ENCODE measurements at regions not wholly inside any gene's neighbourhood (a gene's known extent, or its start where the extent isn't known, plus 50 kb on each side); places are given as distances from the start of the nearest gene placed in this dataset.
"Not testable (repeated sequence)": the region's sequence is repeated elsewhere in the genome, so short reads cannot be mapped to it uniquely, and the experiment has no call there.

GRCh38 chr4:114040319-114041116 is 61.1 kb upstream of the ARSJ start:
- no peak overlapping the region for H3K27ac ChIP-seq
- DNase-seq: no peak
- H3K27me3 ChIP-seq: no peaks in the 10 kb centered on the region
- H3K4me3 ChIP-seq: no peak overlapping the region
- H3K4me1 ChIP-seq: no peaks in the 10 kb centered on the region
- H3K36me3 ChIP-seq: no peaks in the 10 kb centered on the region
- intact Hi-C loops (cut with DNase I): no loop called here
- WGBS, 2 donors: 56% methylated on average over 3 of the region's 3 CpGs
- no peaks in the 10 kb centered on the region for H3K9me3 ChIP-seq
- TF ChIP-seq CTCF (IDR thresholded peaks at IDR 0.05): no peak
- TF ChIP-seq POLR2A (IDR thresholded peaks at IDR 0.05): no peak

- intact Hi-C loops (cut with DNase I): no loop called here
- Histone ChIP-seq H3K9me3 (no peaks in the 10 kb centered on the region), H3K4me3 (no peak overlapping the region), H3K4me1 (no peaks in the 10 kb centered on the region), H3K36me3 (no peaks in the 10 kb centered on the region), H3K27me3 (no peaks in the 10 kb centered on the region), H3K27ac (no peak overlapping the region)
- TF ChIP-seq CTCF (IDR thresholded peaks at IDR 0.05): no peak
- TF ChIP-seq POLR2A (IDR thresholded peaks at IDR 0.05): no peak
- DNase-seq: no peak
- 89 to 91% methylated on average over 2 of the region's 2 CpGs for WGBS, 2 donors
Observed at GRCh38 chr4:114041117-114041475, 61.6 kb upstream of the ARSJ start.

GRCh38 chr4:114043116-114043515 is 63.7 kb upstream of the ARSJ start:
- H3K4me3 ChIP-seq: no peak overlapping the region
- TF ChIP-seq CTCF (IDR thresholded peaks at IDR 0.05) (no peak), POLR2A (IDR thresholded peaks at IDR 0.05) (no peak)
- H3K27ac ChIP-seq: no peak overlapping the region
- no peaks in the 10 kb centered on the region for H3K4me1 ChIP-seq
- intact Hi-C loops (cut with DNase I): no loop called here
- no peaks in the 10 kb centered on the region for H3K36me3 ChIP-seq
- DNase-seq: no peak
- no peaks in the 10 kb centered on the region for H3K27me3 ChIP-seq
- no peaks in the 10 kb centered on the region for H3K9me3 ChIP-seq

- H3K27ac ChIP-seq; H3K4me1 ChIP-seq; H3K36me3 ChIP-seq; DNase-seq; H3K27me3 ChIP-seq; intact Hi-C loops (cut with DNase I); H3K9me3 ChIP-seq; H3K4me3 ChIP-seq: not testable (repeated sequence)
- WGBS, 2 donors: 95 to 98% methylated on average over 11 of the region's 14 CpGs
Observed at GRCh38 chr4:114044351-114044750, 64.9 kb upstream of the ARSJ start.

GRCh38 chr4:114046331-114046730 is 66.9 kb upstream of the ARSJ start:
- Histone ChIP-seq H3K36me3 (no peaks in the 10 kb centered on the region), H3K27ac (no peak overlapping the region), H3K4me1 (no peaks in the 10 kb centered on the region), H3K9me3 (no peaks in the 10 kb centered on the region), H3K27me3 (no peaks in the 10 kb centered on the region), H3K4me3 (no peak overlapping the region)
- intact Hi-C loops (cut with DNase I): no loop called here
- no peak for DNase-seq
- 50 to 58% methylated on average over 2 to 3 of the region's 3 CpGs for WGBS, 2 donors
- TF ChIP-seq CTCF (IDR thresholded peaks at IDR 0.05) (no peak), POLR2A (IDR thresholded peaks at IDR 0.05) (no peak)

- DNase-seq; H3K27ac ChIP-seq; H3K4me1 ChIP-seq; intact Hi-C loops (cut with DNase I); H3K36me3 ChIP-seq; H3K9me3 ChIP-seq; H3K27me3 ChIP-seq; H3K4me3 ChIP-seq: not testable (repeated sequence)
- WGBS, 2 donors: 58 to 75% methylated on average over 1 to 3 of the region's 3 CpGs
Observed at GRCh38 chr4:114048154-114048553, 68.7 kb upstream of the ARSJ start.

Measured in esophagus squamous epithelium (tissue), 5 donors.